K562 (cell line): ENCODE measurements at regions not wholly inside any gene's neighbourhood (a gene's known extent, or its start where the extent isn't known, plus 50 kb on each side); places are given as distances from the start of the nearest gene placed in this dataset.

Source experiments
- ATAC-seq: fragments of 200-7000 bp; cut with Tn5 transposase; 3 replicates; pipeline ENCODE4 v1.9.1; 2020; ENCODE audit warnings: moderate library complexity
- BruUV-seq: library from RNA; stranded (reverse); fragments of 400-500 nt; replicated peaks from 2 replicates; lab custom pipeline; 2021; lab: Mats Ljungman, UMichigan
- CTCF ChIA-PET: fragments of 300-600 bp; formaldehyde crosslinking; extraction: SDS; loops from one replicate; lab custom pipeline; 2021; ENCODE audit warnings: low intra/inter-chr PET ratio; lab: Yijun Ruan, JAX
- POLR2A ChIA-PET: fragments of 300-600, 350-650 bp; sonication (Branson Sonifier 250); formaldehyde crosslinking; extraction: SDS; loops from one replicate; lab custom pipeline; 2021; ENCODE audit warnings: antibody characterized with exemption, inconsistent platforms; lab: Yijun Ruan, JAX
- DNase-seq, 4 experiments: peaks; one replicate each; pipeline versions ENCODE4 v3.0.0 to v3.0.0-alpha.2; 2011 to 2018; ENCODE audit warnings: low spot score in 3 of 4, mixed read lengths in 3 of 4; ENCODE audit errors: extremely low read depth in 1 of 4
- FAIRE-seq: peaks from 2 replicates; lab custom pipeline; 2011; peaks lifted over from hg19 to GRCh38; lab: Jason Lieb, UNC
- H2AFZ ChIP-seq: 2 replicates; pipeline ENCODE4 v1.6.0; 2011; ENCODE audit warnings: low read depth, low read length, control low read depth, inconsistent platforms
- H3K27ac ChIP-seq: fragments of 200-600 bp; 3 replicates; pipeline ENCODE4 v1.8.0; 2011; ENCODE audit warnings: low read depth, mild to moderate bottlenecking, control low read depth, inconsistent platforms, low read length, moderate library complexity, mixed read lengths; ENCODE audit errors: extremely low read depth
- H3K27me3 ChIP-seq, 2 experiments: fragments of 300-600 bp in 1 of 2; 2 replicates in 1 of 2; 3 replicates in 1 of 2; pipeline versions ENCODE4 v1.6.0 to v1.8.0; 2011; ENCODE audit warnings: inconsistent platforms in 2 of 2, low read length in 2 of 2, mild to moderate bottlenecking in 1 of 2, mixed read lengths in 1 of 2, moderate library complexity in 1 of 2; ENCODE audit not compliant: control insufficient read depth in 2 of 2, insufficient read depth in 2 of 2
- H3K36me3 ChIP-seq: fragments of 300-600 bp; 3 replicates; pipeline ENCODE4 v1.8.0; 2011; ENCODE audit warnings: mild to moderate bottlenecking, low read length, inconsistent platforms; ENCODE audit not compliant: control insufficient read depth, insufficient read depth
- H3K4me1 ChIP-seq, 2 experiments: fragments of 200-600 bp in 1 of 2; replicated peaks in 1 of 2; 2 replicates in 1 of 2; 3 replicates in 1 of 2; pipeline versions ENCODE4 v1.5.1 to v1.8.0; 2011; ENCODE audit warnings: inconsistent platforms in 2 of 2, low read length in 2 of 2, mild to moderate bottlenecking in 1 of 2, mixed read lengths in 1 of 2, moderate library complexity in 1 of 2; ENCODE audit not compliant: control insufficient read depth in 2 of 2, insufficient read depth in 2 of 2
- H3K4me2 ChIP-seq: 2 replicates; pipeline ENCODE4 v1.6.1; 2011; ENCODE audit warnings: low read length, control low read depth, inconsistent platforms, mixed read lengths; ENCODE audit not compliant: insufficient read depth
- H3K4me3 ChIP-seq: fragments of 200-600 bp; sonication (generic), shearing (Covaris generic); 2 replicates; pipeline ENCODE4 v1.5.1; 2016; ENCODE audit warnings: control low read depth, inconsistent platforms
- H3K79me2 ChIP-seq: fragments of 200-600 bp; 3 replicates; pipeline ENCODE4 v1.8.0; 2011; ENCODE audit warnings: low read length, inconsistent platforms; ENCODE audit not compliant: control insufficient read depth, insufficient read depth
- H3K9ac ChIP-seq, 2 experiments: 2 replicates each; pipeline versions ENCODE4 v1.6.0 to v1.6.1; 2011; ENCODE audit warnings: low read depth in 2 of 2, low read length in 2 of 2, control low read depth in 1 of 2, inconsistent platforms in 1 of 2, mild to moderate bottlenecking in 1 of 2, mixed read lengths in 1 of 2; ENCODE audit not compliant: insufficient read depth in 1 of 2
- H3K9me1 ChIP-seq: one replicate; pipeline ENCODE4 v1.6.0; 2011; ENCODE audit warnings: inconsistent platforms, mild to moderate bottlenecking, low read length, moderate library complexity; ENCODE audit not compliant: control insufficient read depth, insufficient read depth
- H3K9me3 ChIP-seq: replicated peaks from 2 replicates; pipeline ENCODE4 v1.5.1; 2011; ENCODE audit warnings: low read depth, low read length, inconsistent platforms; ENCODE audit not compliant: control insufficient read depth, insufficient read depth
- H4K20me1 ChIP-seq: replicated peaks from 2 replicates; pipeline ENCODE4 v1.6.1; 2011; ENCODE audit warnings: low read length, inconsistent platforms, mixed read lengths; ENCODE audit not compliant: control insufficient read depth, insufficient read depth
- BDP1 ChIP-seq: IDR thresholded peaks from 3 replicates; pipeline ENCODE4 v1.6.1; 2011; ENCODE audit not compliant: insufficient read length, insufficient read depth
- CBFA2T3 ChIP-seq: fragments of 450-650 bp; IDR thresholded peaks from 2 replicates; pipeline ENCODE4 v1.6.1; 2017
- CHCHD3 ChIP-seq: fragments of 250-450 bp; sonication (Bioruptor Pico); IDR thresholded peaks from 2 replicates; pipeline ENCODE4 v2.1.2; 2022; ENCODE audit warnings: mild to moderate bottlenecking
- DLX4 ChIP-seq: fragments of 250-450 bp; sonication (Bioruptor Pico); IDR thresholded peaks from 2 replicates; pipeline ENCODE4 v1.6.1; 2021; ENCODE audit warnings: mild to moderate bottlenecking
- HDAC6 ChIP-seq: IDR thresholded peaks from 2 replicates; pipeline ENCODE4 v1.6.1; 2012; ENCODE audit warnings: low read depth, mild to moderate bottlenecking, control low read depth, inconsistent platforms, low read length, moderate library complexity
- ILK ChIP-seq: fragments of 450-650 bp; IDR thresholded peaks from 2 replicates; pipeline ENCODE4 v1.6.1; 2016; ENCODE audit warnings: missing genetic modification characterization, low read depth, mild to moderate bottlenecking, missing compliant biosample characterization, moderate library complexity, borderline replicate concordance
- KLF16 ChIP-seq: IDR thresholded peaks from 2 replicates; pipeline ENCODE4 v1.6.1; 2016; ENCODE audit warnings: antibody characterized with exemption
- MTF1 ChIP-seq: fragments of 250-450 bp; sonication (Bioruptor Pico); IDR thresholded peaks from 2 replicates; pipeline ENCODE4 v1.9.0; 2021; ENCODE audit warnings: moderate library complexity, mild to moderate bottlenecking, inconsistent platforms, borderline replicate concordance
- PHB2 ChIP-seq: fragments of 450-650 bp; IDR thresholded peaks from 2 replicates; pipeline ENCODE4 v1.6.1; 2017; ENCODE audit warnings: low read depth
- PRMT5 ChIP-seq: sonication (generic); formaldehyde crosslinking; IDR thresholded peaks from 2 replicates; pipeline ENCODE4 v1.5.0; 2020; ENCODE audit warnings: missing genetic modification reagents
- RBFOX2 ChIP-seq: fragments of 200-400 bp; formaldehyde crosslinking; IDR thresholded peaks from 2 replicates; pipeline ENCODE4 v1.6.1; 2017; ENCODE audit warnings: low read depth, mild to moderate bottlenecking, low read length, moderate library complexity
- RUNX1 ChIP-seq: sonication (generic); IDR thresholded peaks from 2 replicates; pipeline ENCODE4 v1.6.1; 2016; ENCODE audit warnings: antibody characterized with exemption, low read depth
- SETDB1 ChIP-seq: IDR thresholded peaks from one replicate; pipeline ENCODE4 v1.6.1; 2012; ENCODE audit warnings: low read length, control low read depth, inconsistent platforms
- SIN3A ChIP-seq, 2 experiments: fragments of 150-350 bp in 1 of 2; IDR thresholded peaks; 2 replicates each; pipeline ENCODE4 v1.6.1; 2011 to 2016; ENCODE audit warnings: borderline replicate concordance in 2 of 2, low read depth in 2 of 2, low read length in 2 of 2, mild to moderate bottlenecking in 2 of 2, moderate library complexity in 2 of 2; ENCODE audit not compliant: control insufficient read depth in 1 of 2
- SRSF1 ChIP-seq: fragments of 200-400 bp; formaldehyde crosslinking; IDR thresholded peaks from 2 replicates; pipeline ENCODE4 v1.6.1; 2017; ENCODE audit warnings: mild to moderate bottlenecking, low read depth, low read length, moderate library complexity
- TBL1XR1 ChIP-seq, 2 experiments: IDR thresholded peaks; 2 replicates each; pipeline ENCODE4 v1.6.1; 2012; ENCODE audit warnings: improper control_type of control experiment in 2 of 2, low read length in 2 of 2, mild to moderate bottlenecking in 1 of 2
- ZBED1 ChIP-seq: IDR thresholded peaks from 2 replicates; pipeline ENCODE4 v1.6.1; 2014
- ZBTB1 ChIP-seq: sonication (generic); formaldehyde crosslinking; IDR thresholded peaks from 2 replicates; pipeline ENCODE4 v1.8.1; 2023; ENCODE audit warnings: missing genetic modification reagents, low read depth, mild to moderate bottlenecking, borderline replicate concordance
- ZC3H4 ChIP-seq: sonication (generic); formaldehyde crosslinking; IDR thresholded peaks from 2 replicates; pipeline ENCODE4 v1.9.0; 2021; ENCODE audit warnings: missing genetic modification reagents, borderline replicate concordance
- ZNF511 ChIP-seq: sonication (generic); formaldehyde crosslinking; IDR thresholded peaks from 2 replicates; pipeline ENCODE4 v1.8.0; 2022; ENCODE audit warnings: mild to moderate bottlenecking, missing genetic modification reagents
- WGBS: fragments of 100-300 bp; shearing (Covaris generic); methylation state at CpG from one replicate; pipeline ENCODE4 v1.1.6; 2016; ENCODE audit warnings: low coverage, mixed read lengths; ENCODE audit not compliant: insufficient coverage; ENCODE audit errors: missing lambda C conversion rate; 5-methylcytosine and 5-hydroxymethylcytosine counted together
- in situ Hi-C: fragments of 300-500 bp; cut with MboI; formaldehyde crosslinking; loops from 4 replicates; pipeline ENCODE4 v1.15.0; 2018; ENCODE audit warnings: inconsistent platforms, mixed read lengths
- intact Hi-C: fragments of 100-400 bp; cut with micrococcal nuclease; formaldehyde crosslinking; loops from 2 replicates; pipeline ENCODE4 v1.14.2; 2022

GRCh38 chr6:22113026-22113766 lies 183.6 kb downstream of the PRL start:
- Histone ChIP-seq H2AFZ (no peak overlapping the region), H3K27me3 (peaks cover 5 to 9% of the 10 kb centered on the region in 2 experiments; a peak in 2 of 5 replicates), H3K36me3 (no peaks in the 10 kb centered on the region), H3K9me3 (no peaks in the 10 kb centered on the region), H3K4me1 (no peaks in the 10 kb centered on the region), H3K9me1 (no peaks in the 10 kb centered on the region), H3K27ac (no peak overlapping the region), H3K4me2 (no peak overlapping the region), H3K9ac (no peak overlapping the region), H3K4me3 (no peak overlapping the region), H4K20me1 (no peaks in the 10 kb centered on the region), H3K79me2 (no peaks in the 10 kb centered on the region)
- intact Hi-C loops (no loop called here), in situ Hi-C loops (no loop called here)
- ChIA-PET POLR2A (no interaction called here), CTCF (no interaction called here)
- FAIRE-seq (no peak), ATAC-seq (no peak), DNase-seq (no peak)
- WGBS = 4% methylated on average over 4 of the region's 4 CpGs
- BruUV-seq = no TSS peak
- TF ChIP-seq CBFA2T3 (no peak), ZBED1 (no peak), DLX4 (CRISPR knock-in tag) (no peak), PHB2 (no peak), ILK (tag) (no peak), ZBTB1 (CRISPR knock-in tag) (no peak), HDAC6 (no peak), MTF1 (CRISPR knock-in tag) (no peak), SIN3A (IDR thresholded peaks at IDR 0.05; ENCODE audit: borderline replicate concordance in 2 of 2, control insufficient read depth in 1 of 2, low read depth in 2 of 2, low read length in 2 of 2) (no peak), CHCHD3 (CRISPR knock-in tag) (no peak), ZC3H4 (CRISPR knock-in tag) (no peak), RUNX1 (no peak), SETDB1 (no peak), BDP1 (no peak), KLF16 (no peak), SRSF1 (no peak), RBFOX2 (no peak), PRMT5 (CRISPR knock-in tag) (no peak), TBL1XR1 (IDR thresholded peaks at IDR 0.05; ENCODE audit: low read length in 2 of 2) (no peak), ZNF511 (CRISPR knock-in tag) (no peak)
